Endothelial cell of umbilical vein (primary cell): ENCODE measurements at regions not wholly inside any gene's neighbourhood (a gene's known extent, or its start where the extent isn't known, plus 50 kb on each side); places are given as distances from the start of the nearest gene placed in this dataset.

Experiments used
- BruUV-seq: library from RNA; stranded (reverse); fragments of 400-500 nt; replicated peaks from 2 replicates; lab custom pipeline; 2021; lab: Mats Ljungman, UMichigan
- CTCF ChIA-PET: fragments of 300-600, 350-600 bp; sonication (Branson Sonifier 250); formaldehyde crosslinking; loops from one replicate; lab custom pipeline; 2021; ENCODE audit warnings: antibody characterized with exemption, inconsistent platforms; lab: Charles Lee
- POLR2A ChIA-PET: fragments of 300-600, 350-600 bp; sonication (Branson Sonifier 250); formaldehyde crosslinking; loops from one replicate; lab custom pipeline; 2021; ENCODE audit warnings: antibody characterized with exemption, inconsistent platforms; lab: Charles Lee
- DNase-seq: peaks from one replicate; pipeline ENCODE4 v3.0.0-alpha.2; 2011; ENCODE audit warnings: low read depth, low spot score
- FAIRE-seq: peaks from 2 replicates; lab custom pipeline; 2011; peaks lifted over from hg19 to GRCh38; lab: Jason Lieb, UNC
- H2AFZ ChIP-seq: 2 replicates; pipeline ENCODE4 v1.6.0; 2012; ENCODE audit warnings: low read depth, low read length, control low read depth, inconsistent platforms
- H3K27ac ChIP-seq: 2 replicates; pipeline ENCODE4 v1.5.1; 2011; ENCODE audit warnings: low read depth, mild to moderate bottlenecking, control low read depth, low read length, moderate library complexity; ENCODE audit not compliant: insufficient read depth
- H3K27me3 ChIP-seq, 2 experiments: 2 replicates each; pipeline versions ENCODE4 v1.6.0 to v1.6.1; 2011; ENCODE audit warnings: low read length in 2 of 2, mixed read lengths in 1 of 2; ENCODE audit not compliant: control insufficient read depth in 2 of 2, insufficient read depth in 2 of 2
- H3K36me3 ChIP-seq, 2 experiments: 2 replicates in 1 of 2; 3 replicates in 1 of 2; pipeline ENCODE4 v1.5.1; 2011; ENCODE audit warnings: low read length in 2 of 2, mild to moderate bottlenecking in 1 of 2, moderate library complexity in 1 of 2; ENCODE audit not compliant: control insufficient read depth in 2 of 2, insufficient read depth in 2 of 2; ENCODE audit errors: extremely low read depth in 1 of 2
- H3K4me1 ChIP-seq: 3 replicates; pipeline ENCODE4 v1.5.1; 2011; ENCODE audit warnings: mild to moderate bottlenecking, low read length; ENCODE audit not compliant: control insufficient read depth, insufficient read depth; ENCODE audit errors: extremely low read depth
- H3K4me2 ChIP-seq: 2 replicates; pipeline ENCODE4 v1.6.1; 2011; ENCODE audit warnings: low read length, control low read depth, mixed read lengths; ENCODE audit not compliant: insufficient read depth
- H3K4me3 ChIP-seq, 3 experiments: fragments of 200-600 bp in 1 of 3; sonication (generic), shearing (Covaris generic) in 1 of 3; replicated peaks in 1 of 3; 2 replicates each; pipeline ENCODE4 v1.5.1; 2011 to 2016; ENCODE audit warnings: control low read depth in 3 of 3, low read length in 3 of 3, mild to moderate bottlenecking in 2 of 3, inconsistent platforms in 1 of 3, low read depth in 1 of 3, moderate library complexity in 1 of 3; ENCODE audit not compliant: insufficient read depth in 1 of 3
- H3K79me2 ChIP-seq: 2 replicates; pipeline ENCODE4 v1.6.0; 2012; ENCODE audit warnings: low read length, inconsistent platforms; ENCODE audit not compliant: control insufficient read depth, insufficient read depth
- H3K9ac ChIP-seq: replicated peaks from 2 replicates; pipeline ENCODE3; 2011; ENCODE audit warnings: low read length, control low read depth; ENCODE audit not compliant: insufficient read depth; ENCODE audit errors: extremely low read depth
- H3K9me1 ChIP-seq: replicated peaks from 3 replicates; pipeline ENCODE4 v1.6.0; 2011; ENCODE audit warnings: mild to moderate bottlenecking, low read length; ENCODE audit not compliant: control insufficient read depth, insufficient read depth; ENCODE audit errors: extremely low read depth
- H3K9me3 ChIP-seq: replicated peaks from 2 replicates; pipeline ENCODE4 v1.5.1; 2012; ENCODE audit warnings: low read length, inconsistent platforms; ENCODE audit not compliant: control insufficient read depth, insufficient read depth
- H4K20me1 ChIP-seq: replicated peaks from 2 replicates; pipeline ENCODE3; 2011; ENCODE audit warnings: mild to moderate bottlenecking, low read length; ENCODE audit not compliant: control insufficient read depth, insufficient read depth; ENCODE audit errors: extremely low read depth
- EZH2 ChIP-seq: IDR thresholded peaks from 2 replicates; pipeline ENCODE4 v1.6.1; 2012; ENCODE audit warnings: borderline replicate concordance, low read depth, mild to moderate bottlenecking, moderate library complexity, low read length, inconsistent platforms; ENCODE audit not compliant: severe bottlenecking
- FOS ChIP-seq: IDR thresholded peaks from 2 replicates; pipeline ENCODE4 v1.6.1; 2011; ENCODE audit warnings: mild to moderate bottlenecking, low read length, moderate library complexity, borderline replicate concordance; ENCODE audit not compliant: insufficient read depth
- GATA2 ChIP-seq: IDR thresholded peaks from 2 replicates; pipeline ENCODE4 v1.7.0; 2011; ENCODE audit warnings: low read depth, mild to moderate bottlenecking, moderate library complexity, mixed read lengths, low read length; ENCODE audit not compliant: insufficient read length, insufficient read depth
- JUN ChIP-seq: IDR thresholded peaks from 2 replicates; pipeline ENCODE4 v1.6.1; 2011; ENCODE audit warnings: borderline replicate concordance, low read depth; ENCODE audit not compliant: insufficient read length, insufficient read depth
- MYC ChIP-seq: IDR thresholded peaks from one replicate; pipeline ENCODE4 v1.6.1; 2011; ENCODE audit warnings: mild to moderate bottlenecking, low read depth, low read length
- POLR2A ChIP-seq: IDR thresholded peaks from 2 replicates; pipeline ENCODE4 v1.6.1; 2012; ENCODE audit warnings: low read depth, mild to moderate bottlenecking, control low read depth, low read length
- POLR2AphosphoS5 ChIP-seq: IDR thresholded peaks from 2 replicates; pipeline ENCODE4 v1.6.1; 2012; ENCODE audit warnings: low read depth, mild to moderate bottlenecking, control low read depth, low read length, moderate library complexity; ENCODE audit not compliant: insufficient read depth
- dilution Hi-C: fragments of 300-500 bp; cut with MboI; formaldehyde crosslinking; loops from one replicate; pipeline ENCODE4 v1.15.0; 2019; ENCODE audit warnings: low sequenced_read_pairs; ENCODE audit not compliant: extremely low pct_ligation_motif_present
- intact Hi-C: fragments of 100-400 bp; cut with micrococcal nuclease; formaldehyde crosslinking; loops from one replicate; pipeline ENCODE4 v1.10.0; 2022
- TF ChIP-seq, protein P1 (sequence below): IDR thresholded peaks from 2 replicates; pipeline ENCODE4 v1.6.1; 2011; ENCODE audit not compliant: insufficient read depth, insufficient read length
- TF ChIP-seq, protein P2 (sequence below), 2 donors: IDR thresholded peaks; 1 replicate in 1 of 2; 2 replicates in 1 of 2; pipeline ENCODE4 v1.5.1; 2011; ENCODE audit warnings: low read length in 2 of 2, mild to moderate bottlenecking in 2 of 2, moderate library complexity in 2 of 2, control low read depth in 1 of 2, inconsistent platforms in 1 of 2, low read depth in 1 of 2; ENCODE audit not compliant: insufficient read depth in 1 of 2; ENCODE audit errors: extremely low read depth in 1 of 2

DNA sequence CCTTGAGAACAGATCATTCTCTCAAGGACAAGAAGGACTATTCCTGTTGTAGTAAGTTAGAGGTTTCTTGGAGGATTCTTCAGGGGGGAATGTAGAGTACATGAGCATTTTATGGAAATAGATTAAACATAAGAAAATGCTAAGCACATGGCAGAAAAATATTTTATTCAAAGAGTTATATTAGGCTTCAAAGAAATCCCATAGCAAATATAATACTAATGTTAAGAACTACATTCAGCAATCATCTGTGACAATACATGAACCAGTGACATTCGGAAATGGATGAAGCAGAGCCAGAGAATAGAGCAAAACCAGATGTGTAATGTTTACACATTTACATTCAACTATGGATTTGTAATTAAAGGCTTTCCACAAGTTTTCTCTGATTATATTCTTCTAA, 288.6 kb downstream of the NAF1 start:
- H3K4me2 ChIP-seq = no peak overlapping the region
- no peaks in the 10 kb centered on the region for H3K4me1 ChIP-seq
- no peaks in the 10 kb centered on the region for H3K9me1 ChIP-seq
- DNase-seq (no peak), FAIRE-seq (no peak)
- no peak overlapping the region for H3K27ac ChIP-seq
- no peaks in the 10 kb centered on the region for H3K79me2 ChIP-seq
- TF ChIP-seq JUN (no peak), MYC (no peak), EZH2 (no peak), FOS (no peak), POLR2AphosphoS5 (no peak), GATA2 (no peak), POLR2A (no peak)
- TF ChIP-seq, protein P1, sequence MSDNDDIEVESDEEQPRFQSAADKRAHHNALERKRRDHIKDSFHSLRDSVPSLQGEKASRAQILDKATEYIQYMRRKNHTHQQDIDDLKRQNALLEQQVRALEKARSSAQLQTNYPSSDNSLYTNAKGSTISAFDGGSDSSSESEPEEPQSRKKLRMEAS = no peak
- ChIA-PET CTCF (no interaction called here), POLR2A (no interaction called here)
- no peaks in the 10 kb centered on the region for H3K9me3 ChIP-seq
- H3K36me3 ChIP-seq = no peaks in the 10 kb centered on the region
- H3K27me3 ChIP-seq = no peaks in the 10 kb centered on the region
- H2AFZ ChIP-seq = no peak overlapping the region
- no peaks in the 10 kb centered on the region for H4K20me1 ChIP-seq
- BruUV-seq = no TSS peak
- intact Hi-C loops (no loop called here), dilution Hi-C loops (no loop called here)
- H3K9ac ChIP-seq = no peak overlapping the region
- no peak overlapping the region for H3K4me3 ChIP-seq

DNA sequence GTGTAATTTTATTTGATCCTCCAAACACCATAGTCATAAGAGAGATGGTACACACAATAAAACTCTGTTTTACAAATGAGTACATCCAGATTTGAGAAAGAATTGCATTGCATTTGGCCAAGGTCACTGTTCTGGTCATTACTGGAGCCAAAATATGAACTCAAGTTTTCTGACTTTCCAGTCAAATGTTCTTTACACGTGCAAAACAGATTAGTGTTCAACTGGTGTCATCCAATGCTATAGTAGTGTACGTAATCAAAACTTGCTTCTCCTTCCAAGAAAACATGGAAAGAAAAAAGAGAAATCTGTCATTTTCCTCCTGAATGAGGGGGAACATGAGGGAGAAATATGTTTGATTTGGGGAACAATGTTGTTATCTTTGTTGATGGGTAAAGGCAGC, 291.9 kb downstream of the NAF1 start:
- Histone ChIP-seq H3K79me2 (no peaks in the 10 kb centered on the region), H3K36me3 (no peaks in the 10 kb centered on the region), H3K27ac (no peak overlapping the region), H3K4me3 (no peak overlapping the region), H3K4me2 (no peak overlapping the region), H3K9me3 (peaks cover 1% of the 10 kb centered on the region), H3K9me1 (no peaks in the 10 kb centered on the region), H3K9ac (no peak overlapping the region), H4K20me1 (no peaks in the 10 kb centered on the region), H3K27me3 (no peaks in the 10 kb centered on the region), H2AFZ (no peak overlapping the region), H3K4me1 (no peaks in the 10 kb centered on the region)
- ChIA-PET CTCF (no interaction called here), POLR2A (no interaction called here)
- FAIRE-seq = no peak
- TF ChIP-seq, protein P1 = no peak
- TF ChIP-seq GATA2 (no peak), EZH2 (no peak), FOS (no peak), POLR2A (no peak), MYC (no peak), POLR2AphosphoS5 (no peak), JUN (no peak)
- TF ChIP-seq, protein P2, sequence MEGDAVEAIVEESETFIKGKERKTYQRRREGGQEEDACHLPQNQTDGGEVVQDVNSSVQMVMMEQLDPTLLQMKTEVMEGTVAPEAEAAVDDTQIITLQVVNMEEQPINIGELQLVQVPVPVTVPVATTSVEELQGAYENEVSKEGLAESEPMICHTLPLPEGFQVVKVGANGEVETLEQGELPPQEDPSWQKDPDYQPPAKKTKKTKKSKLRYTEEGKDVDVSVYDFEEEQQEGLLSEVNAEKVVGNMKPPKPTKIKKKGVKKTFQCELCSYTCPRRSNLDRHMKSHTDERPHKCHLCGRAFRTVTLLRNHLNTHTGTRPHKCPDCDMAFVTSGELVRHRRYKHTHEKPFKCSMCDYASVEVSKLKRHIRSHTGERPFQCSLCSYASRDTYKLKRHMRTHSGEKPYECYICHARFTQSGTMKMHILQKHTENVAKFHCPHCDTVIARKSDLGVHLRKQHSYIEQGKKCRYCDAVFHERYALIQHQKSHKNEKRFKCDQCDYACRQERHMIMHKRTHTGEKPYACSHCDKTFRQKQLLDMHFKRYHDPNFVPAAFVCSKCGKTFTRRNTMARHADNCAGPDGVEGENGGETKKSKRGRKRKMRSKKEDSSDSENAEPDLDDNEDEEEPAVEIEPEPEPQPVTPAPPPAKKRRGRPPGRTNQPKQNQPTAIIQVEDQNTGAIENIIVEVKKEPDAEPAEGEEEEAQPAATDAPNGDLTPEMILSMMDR (IDR thresholded peaks at IDR 0.05; ENCODE audit: extremely low read depth in 1 of 2, insufficient read depth in 1 of 2, low read depth in 1 of 2, low read length in 2 of 2) = no peak
- dilution Hi-C loops = no loop called here
- no peak for DNase-seq
- intact Hi-C loops = no loop called here
- no TSS peak for BruUV-seq
